ENCODE measurements at regions not wholly inside any gene's neighbourhood (a gene's known extent, or its start where the extent isn't known, plus 50 kb on each side); places are given as distances from the start of the nearest gene placed in this dataset.

- no peak for TF ChIP-seq POLR2A (IDR thresholded peaks at IDR 0.05)
- TF ChIP-seq, protein P1, sequence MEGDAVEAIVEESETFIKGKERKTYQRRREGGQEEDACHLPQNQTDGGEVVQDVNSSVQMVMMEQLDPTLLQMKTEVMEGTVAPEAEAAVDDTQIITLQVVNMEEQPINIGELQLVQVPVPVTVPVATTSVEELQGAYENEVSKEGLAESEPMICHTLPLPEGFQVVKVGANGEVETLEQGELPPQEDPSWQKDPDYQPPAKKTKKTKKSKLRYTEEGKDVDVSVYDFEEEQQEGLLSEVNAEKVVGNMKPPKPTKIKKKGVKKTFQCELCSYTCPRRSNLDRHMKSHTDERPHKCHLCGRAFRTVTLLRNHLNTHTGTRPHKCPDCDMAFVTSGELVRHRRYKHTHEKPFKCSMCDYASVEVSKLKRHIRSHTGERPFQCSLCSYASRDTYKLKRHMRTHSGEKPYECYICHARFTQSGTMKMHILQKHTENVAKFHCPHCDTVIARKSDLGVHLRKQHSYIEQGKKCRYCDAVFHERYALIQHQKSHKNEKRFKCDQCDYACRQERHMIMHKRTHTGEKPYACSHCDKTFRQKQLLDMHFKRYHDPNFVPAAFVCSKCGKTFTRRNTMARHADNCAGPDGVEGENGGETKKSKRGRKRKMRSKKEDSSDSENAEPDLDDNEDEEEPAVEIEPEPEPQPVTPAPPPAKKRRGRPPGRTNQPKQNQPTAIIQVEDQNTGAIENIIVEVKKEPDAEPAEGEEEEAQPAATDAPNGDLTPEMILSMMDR (IDR thresholded peaks at IDR 0.05 in 4 of 5, conservative IDR thresholded peaks at IDR 0.05 in 1 of 5), result no peak
Measured at GRCh38 chr4:126701756-126702155, 931.0 kb upstream of the INTU start.
